ENCODE measurements at regions not wholly inside any gene's neighbourhood (a gene's known extent, or its start where the extent isn't known, plus 50 kb on each side); places are given as distances from the start of the nearest gene placed in this dataset.

GRCh38 chr3:27903446-27903845, 181.3 kb upstream of the EOMES start:
- no peaks in the 10 kb centered on the region for H3K36me3 ChIP-seq
- H3K27me3 ChIP-seq = no peaks in the 10 kb centered on the region
- ATAC-seq = no peak
- no peak for DNase-seq
- no peaks in the 10 kb centered on the region for H3K9me3 ChIP-seq
- H3K27ac ChIP-seq = no peak overlapping the region
- H3K4me1 ChIP-seq = no peaks in the 10 kb centered on the region
- intact Hi-C loops (cut with DNase I; ENCODE audit: low total_unique reads) (no loop called here), in situ Hi-C loops (cut with MboI; ENCODE audit: low sequenced_read_pairs in 4 of 4) (no loop called here)
- no peak overlapping the region for H3K4me3 ChIP-seq
- TF ChIP-seq CTCF (IDR thresholded peaks at IDR 0.05 in 4 of 5, conservative IDR thresholded peaks at IDR 0.05 in 1 of 5) (no peak), POLR2A (IDR thresholded peaks at IDR 0.05) (no peak)

GRCh38 chr3:27905625-27906024, 183.5 kb upstream of the EOMES start:
- intact Hi-C loops (cut with DNase I; ENCODE audit: low total_unique reads) (no loop called here), in situ Hi-C loops (cut with MboI; ENCODE audit: low sequenced_read_pairs in 4 of 4) (no loop called here)
- H3K36me3 ChIP-seq = no peaks in the 10 kb centered on the region
- DNase-seq = no peak
- no peaks in the 10 kb centered on the region for H3K27me3 ChIP-seq
- ATAC-seq = no peak
- no peaks in the 10 kb centered on the region for H3K9me3 ChIP-seq
- no peak for TF ChIP-seq POLR2A (IDR thresholded peaks at IDR 0.05)
- no peak for TF ChIP-seq CTCF (IDR thresholded peaks at IDR 0.05 in 4 of 5, conservative IDR thresholded peaks at IDR 0.05 in 1 of 5)
- no peak overlapping the region for H3K27ac ChIP-seq
- H3K4me1 ChIP-seq = no peaks in the 10 kb centered on the region
- no peak overlapping the region for H3K4me3 ChIP-seq

GRCh38 chr3:27907148-27907547, 185.0 kb upstream of the EOMES start:
- DNase-seq (no peak), ATAC-seq (no peak)
- Histone ChIP-seq H3K4me3 (no peak overlapping the region), H3K36me3 (no peaks in the 10 kb centered on the region), H3K4me1 (no peaks in the 10 kb centered on the region), H3K9me3 (no peaks in the 10 kb centered on the region), H3K27me3 (no peaks in the 10 kb centered on the region), H3K27ac (no peak overlapping the region)
- TF ChIP-seq CTCF (IDR thresholded peaks at IDR 0.05 in 4 of 5, conservative IDR thresholded peaks at IDR 0.05 in 1 of 5) (no peak), POLR2A (IDR thresholded peaks at IDR 0.05) (no peak)
- in situ Hi-C loops (cut with MboI; ENCODE audit: low sequenced_read_pairs in 4 of 4) = no loop called here
- intact Hi-C loops (cut with DNase I; ENCODE audit: low total_unique reads) = no loop called here

GRCh38 chr3:27907929-27908328, 185.8 kb upstream of the EOMES start:
- DNase-seq = no peak
- in situ Hi-C loops (cut with MboI; ENCODE audit: low sequenced_read_pairs in 4 of 4) (no loop called here), intact Hi-C loops (cut with DNase I; ENCODE audit: low total_unique reads) (no loop called here)
- ATAC-seq = no peak
- Histone ChIP-seq H3K36me3 (no peaks in the 10 kb centered on the region), H3K27ac (no peak overlapping the region), H3K9me3 (no peaks in the 10 kb centered on the region), H3K4me3 (no peak overlapping the region), H3K4me1 (no peaks in the 10 kb centered on the region), H3K27me3 (no peaks in the 10 kb centered on the region)
- no peak for TF ChIP-seq POLR2A (IDR thresholded peaks at IDR 0.05)
- TF ChIP-seq CTCF (IDR thresholded peaks at IDR 0.05 in 4 of 5, conservative IDR thresholded peaks at IDR 0.05 in 1 of 5) = no peak

- H3K4me3 ChIP-seq = no peak overlapping the region
- intact Hi-C loops (cut with DNase I; ENCODE audit: low total_unique reads) = no loop called here
- DNase-seq (no peak), ATAC-seq (no peak)
- H3K27me3 ChIP-seq = no peaks in the 10 kb centered on the region
- no peak overlapping the region for H3K27ac ChIP-seq
- no peaks in the 10 kb centered on the region for H3K36me3 ChIP-seq
- H3K4me1 ChIP-seq = no peaks in the 10 kb centered on the region
- in situ Hi-C loops (cut with MboI; ENCODE audit: low sequenced_read_pairs in 4 of 4) = no loop called here
- no peaks in the 10 kb centered on the region for H3K9me3 ChIP-seq
- TF ChIP-seq POLR2A (IDR thresholded peaks at IDR 0.05) (no peak), CTCF (IDR thresholded peaks at IDR 0.05 in 4 of 5, conservative IDR thresholded peaks at IDR 0.05 in 1 of 5) (no peak)
Measured at GRCh38 chr3:27910456-27910855, 188.3 kb upstream of the EOMES start.

Measured in gastrocnemius medialis (tissue), 4 donors.